Spleen (tissue), 11 donors: ENCODE measurements at regions not wholly inside any gene's neighbourhood (a gene's known extent, or its start where the extent isn't known, plus 50 kb on each side); places are given as distances from the start of the nearest gene placed in this dataset.

Experiments used
- DNase-seq: peaks from one replicate; pipeline ENCODE4 v3.0.0-alpha.2; 2020
- H3K27ac ChIP-seq, 8 donors: fragments of 200-600 bp; sonication (generic) in 7 of 8; 1 replicate in 4 of 8; 2 replicates in 4 of 8; pipeline versions ENCODE4 v1.5.0 to v1.8.0; 2016 to 2021; ENCODE audit warnings: inconsistent platforms in 4 of 8, mild to moderate bottlenecking in 4 of 8, moderate library complexity in 1 of 8
- H3K27me3 ChIP-seq, 7 donors: fragments of 200-600 bp; sonication (generic) in 6 of 7; replicated peaks in 1 of 7; 1 replicate in 4 of 7; 2 replicates in 3 of 7; pipeline versions ENCODE4 v1.5.0 to v1.8.0; 2016 to 2021; ENCODE audit warnings: inconsistent platforms in 3 of 7, mild to moderate bottlenecking in 1 of 7
- H3K36me3 ChIP-seq, 6 donors: fragments of 200-600 bp; sonication (generic) in 5 of 6; 1 replicate in 4 of 6; 2 replicates in 2 of 6; pipeline versions ENCODE4 v1.5.0 to v1.8.0; 2016 to 2021; ENCODE audit warnings: inconsistent platforms in 2 of 6
- H3K4me1 ChIP-seq, 6 donors: fragments of 200-600 bp; sonication (generic) in 5 of 6; 1 replicate in 3 of 6; 2 replicates in 3 of 6; pipeline versions ENCODE4 v1.5.0 to v1.8.0; 2016 to 2021; ENCODE audit warnings: inconsistent platforms in 3 of 6
- H3K4me3 ChIP-seq, 8 donors: fragments of 200-600 bp; sonication (generic) in 7 of 8; 1 replicate in 4 of 8; 2 replicates in 4 of 8; pipeline versions ENCODE4 v1.5.0 to v1.8.0; 2016 to 2021; ENCODE audit warnings: inconsistent platforms in 4 of 8, mild to moderate bottlenecking in 4 of 8, moderate library complexity in 2 of 8
- H3K9me3 ChIP-seq, 8 donors: fragments of 200-600 bp; sonication (generic) in 7 of 8; 1 replicate in 4 of 8; 2 replicates in 4 of 8; pipeline versions ENCODE4 v1.5.0 to v1.8.0; 2016 to 2021; ENCODE audit warnings: inconsistent platforms in 4 of 8
- POLR2A ChIP-seq, 3 donors: fragments of 450-650 bp; IDR thresholded peaks; one replicate each; pipeline ENCODE4 v1.5.1; 2017; ENCODE audit warnings: antibody characterized with exemption in 3 of 3, mild to moderate bottlenecking in 1 of 3
- POLR2AphosphoS5 ChIP-seq, 3 donors: sonication (generic); formaldehyde crosslinking; IDR thresholded peaks; one replicate each; pipeline ENCODE4 v1.5.1; 2017; ENCODE audit warnings: antibody characterized with exemption in 3 of 3
- WGBS, 5 donors: extraction: QIAGEN DNeasy Blood & Tissue Kit in 3 of 5; methylation state at CpG; one replicate each; pipeline versions ENCODE4 v1.1.5 to v1.1.7; 2013 to 2018; 5-methylcytosine and 5-hydroxymethylcytosine counted together
- intact Hi-C: fragments of 100-400 bp; cut with DNase I; formaldehyde crosslinking; loops from one replicate; pipeline ENCODE4 v1.15.0; 2023; ENCODE audit warnings: low total_unique reads
- TF ChIP-seq, protein P1 (sequence below), 11 experiments: fragments of 200-600 bp in 7 of 11; fragments of 450-650 bp in 4 of 11; sonication (generic) in 4 of 11; IDR thresholded peaks in 8 of 11; conservative IDR thresholded peaks in 3 of 11; 1 replicate in 7 of 11; 2 replicates in 4 of 11; pipeline versions ENCODE4 v1.4.0 to v1.8.0; 2016 to 2021; ENCODE audit warnings: antibody characterized with exemption in 11 of 11, inconsistent platforms in 4 of 11, mild to moderate bottlenecking in 1 of 11
- donor health status: healthy with polysubstance abuse.
- donor health status: DM: no; HTN: no; CAD: no; lungs with moderate emphysema.
- donor health status: DM: no; HTN: no; CAD: no.
- donor health status: Bipolar disorder and iron deficiency.
- donor health status: healthy.
- donor health status: DM: no; HTN: no; CAD: no.
- donor health status: DM: yes; HTN: yes; CAD: no.

DNA sequence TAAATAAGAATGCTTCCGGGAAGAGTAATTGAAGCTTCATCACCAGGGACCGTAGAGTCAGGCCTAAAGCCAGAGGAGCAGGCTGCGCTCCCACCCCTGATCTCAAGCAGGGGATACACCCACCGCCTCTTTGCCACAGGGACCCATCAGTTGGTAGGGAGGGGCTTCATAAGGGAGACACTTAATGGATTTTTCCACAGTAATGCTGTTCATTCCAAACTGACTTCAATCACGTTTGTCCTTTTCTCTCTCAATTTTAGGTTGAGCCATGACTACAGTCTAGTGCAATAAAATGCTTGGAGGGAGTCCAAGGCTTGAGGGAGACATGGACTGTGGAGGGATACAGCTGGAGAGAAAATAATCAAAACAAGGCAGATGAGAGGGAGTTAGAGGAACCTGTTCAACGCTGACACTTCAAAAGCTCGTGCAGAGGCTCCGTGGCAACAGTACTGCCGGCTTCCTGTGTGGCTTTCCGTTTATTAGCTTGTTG, 111.5 kb downstream of the SEC16B start:
- H3K4me1 ChIP-seq: peaks cover 0 to 5% (median 0%) of the 10 kb centered on the region in 6 donors
- no peaks in the 10 kb centered on the region for H3K27me3 ChIP-seq
- WGBS, 5 donors: 29 to 37% (median 32%) methylated on average over 10 of the region's 10 CpGs
- no peaks in the 10 kb centered on the region for H3K36me3 ChIP-seq
- no peak overlapping the region for H3K4me3 ChIP-seq
- intact Hi-C loops: no loop called here
- H3K9me3 ChIP-seq: peaks cover 0 to 5% (median 0%) of the 10 kb centered on the region in 8 donors
- no peak for DNase-seq
- no peak overlapping the region for H3K27ac ChIP-seq
- TF ChIP-seq POLR2A (IDR thresholded peaks at IDR 0.05): no peak
- TF ChIP-seq, protein P1, sequence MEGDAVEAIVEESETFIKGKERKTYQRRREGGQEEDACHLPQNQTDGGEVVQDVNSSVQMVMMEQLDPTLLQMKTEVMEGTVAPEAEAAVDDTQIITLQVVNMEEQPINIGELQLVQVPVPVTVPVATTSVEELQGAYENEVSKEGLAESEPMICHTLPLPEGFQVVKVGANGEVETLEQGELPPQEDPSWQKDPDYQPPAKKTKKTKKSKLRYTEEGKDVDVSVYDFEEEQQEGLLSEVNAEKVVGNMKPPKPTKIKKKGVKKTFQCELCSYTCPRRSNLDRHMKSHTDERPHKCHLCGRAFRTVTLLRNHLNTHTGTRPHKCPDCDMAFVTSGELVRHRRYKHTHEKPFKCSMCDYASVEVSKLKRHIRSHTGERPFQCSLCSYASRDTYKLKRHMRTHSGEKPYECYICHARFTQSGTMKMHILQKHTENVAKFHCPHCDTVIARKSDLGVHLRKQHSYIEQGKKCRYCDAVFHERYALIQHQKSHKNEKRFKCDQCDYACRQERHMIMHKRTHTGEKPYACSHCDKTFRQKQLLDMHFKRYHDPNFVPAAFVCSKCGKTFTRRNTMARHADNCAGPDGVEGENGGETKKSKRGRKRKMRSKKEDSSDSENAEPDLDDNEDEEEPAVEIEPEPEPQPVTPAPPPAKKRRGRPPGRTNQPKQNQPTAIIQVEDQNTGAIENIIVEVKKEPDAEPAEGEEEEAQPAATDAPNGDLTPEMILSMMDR (IDR thresholded peaks at IDR 0.05 in 8 of 11, conservative IDR thresholded peaks at IDR 0.05 in 3 of 11): no peak
- no peak for TF ChIP-seq POLR2AphosphoS5 (IDR thresholded peaks at IDR 0.05)

GRCh38 chr1:177857285-177857684, 112.6 kb downstream of the SEC16B start:
- Histone ChIP-seq H3K9me3 (peaks cover 0 to 5% (median 0%) of the 10 kb centered on the region in 8 donors), H3K27me3 (no peaks in the 10 kb centered on the region), H3K36me3 (no peaks in the 10 kb centered on the region), H3K4me3 (no peak overlapping the region), H3K27ac (no peak overlapping the region), H3K4me1 (peaks cover 0 to 5% (median 0%) of the 10 kb centered on the region in 6 donors)
- intact Hi-C loops: no loop called here
- WGBS, 5 donors: 82 to 95% (median 90%) methylated on average over 5 of the region's 5 CpGs
- DNase-seq: no peak
- TF ChIP-seq POLR2A (IDR thresholded peaks at IDR 0.05) (no peak), POLR2AphosphoS5 (IDR thresholded peaks at IDR 0.05) (no peak)
- TF ChIP-seq, protein P1 (IDR thresholded peaks at IDR 0.05 in 8 of 11, conservative IDR thresholded peaks at IDR 0.05 in 3 of 11): no peak

DNA sequence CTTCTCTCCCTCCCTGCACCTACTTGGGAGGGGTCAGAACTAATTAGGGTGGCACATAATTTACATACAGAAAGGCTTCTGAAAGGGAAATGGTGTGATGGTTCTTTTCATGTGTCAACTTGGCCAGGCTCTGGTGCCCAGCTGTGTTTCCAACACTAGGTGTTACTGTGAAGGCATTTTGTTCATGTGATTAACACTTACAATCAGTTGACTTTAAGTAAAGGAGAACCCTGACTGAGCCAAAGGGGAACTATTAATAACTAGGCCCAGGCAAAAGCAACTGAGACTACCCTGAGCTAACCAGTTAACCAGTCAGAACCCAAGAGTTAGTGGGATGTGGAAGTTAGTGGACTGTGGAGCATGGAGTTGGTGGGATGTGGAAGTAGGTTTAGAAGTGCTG, 114.9 kb downstream of the SEC16B start:
- Histone ChIP-seq H3K4me3 (no peak overlapping the region), H3K36me3 (no peaks in the 10 kb centered on the region), H3K9me3 (peaks cover 0 to 5% (median 0%) of the 10 kb centered on the region in 8 donors), H3K27me3 (no peaks in the 10 kb centered on the region), H3K4me1 (peaks cover 0 to 5% (median 0%) of the 10 kb centered on the region in 6 donors), H3K27ac (no peak overlapping the region)
- no peak for DNase-seq
- intact Hi-C loops: no loop called here
- TF ChIP-seq, protein P1 (IDR thresholded peaks at IDR 0.05 in 8 of 11, conservative IDR thresholded peaks at IDR 0.05 in 3 of 11): no peak
- no peak for TF ChIP-seq POLR2AphosphoS5 (IDR thresholded peaks at IDR 0.05)
- no peak for TF ChIP-seq POLR2A (IDR thresholded peaks at IDR 0.05)

GRCh38 chr1:177849579-177850290, 120.1 kb downstream of the SEC16B start:
- DNase-seq: no peak
- intact Hi-C loops: no loop called here
- H3K27ac ChIP-seq: no peak overlapping the region
- 50 to 68% (median 61%) methylated on average over 3 of the region's 3 CpGs for WGBS, 5 donors
- no peak overlapping the region for H3K4me3 ChIP-seq
- H3K4me1 ChIP-seq: no peaks in the 10 kb centered on the region
- H3K27me3 ChIP-seq: no peaks in the 10 kb centered on the region
- TF ChIP-seq POLR2A (IDR thresholded peaks at IDR 0.05): no peak
- TF ChIP-seq, protein P1 (IDR thresholded peaks at IDR 0.05 in 8 of 11, conservative IDR thresholded peaks at IDR 0.05 in 3 of 11): no peak
- no peak for TF ChIP-seq POLR2AphosphoS5 (IDR thresholded peaks at IDR 0.05)
- H3K36me3 ChIP-seq: no peaks in the 10 kb centered on the region
- peaks cover 0 to 5% (median 0%) of the 10 kb centered on the region in 8 donors for H3K9me3 ChIP-seq
